Ramos (cell line): ENCODE measurements at regions not wholly inside any gene's neighbourhood (a gene's known extent, or its start where the extent isn't known, plus 50 kb on each side); places are given as distances from the start of the nearest gene placed in this dataset.
"Not testable (repeated sequence)": the region's sequence is repeated elsewhere in the genome, so short reads cannot be mapped to it uniquely, and the experiment has no call there.

Experiments used
- in situ Hi-C: fragments of 300-500 bp; cut with MboI; formaldehyde crosslinking; loops from one replicate; pipeline ENCODE4 v1.14.3; 2022; ENCODE audit warnings: low sequenced_read_pairs; ENCODE audit not compliant: unreplicated experiment

DNA sequence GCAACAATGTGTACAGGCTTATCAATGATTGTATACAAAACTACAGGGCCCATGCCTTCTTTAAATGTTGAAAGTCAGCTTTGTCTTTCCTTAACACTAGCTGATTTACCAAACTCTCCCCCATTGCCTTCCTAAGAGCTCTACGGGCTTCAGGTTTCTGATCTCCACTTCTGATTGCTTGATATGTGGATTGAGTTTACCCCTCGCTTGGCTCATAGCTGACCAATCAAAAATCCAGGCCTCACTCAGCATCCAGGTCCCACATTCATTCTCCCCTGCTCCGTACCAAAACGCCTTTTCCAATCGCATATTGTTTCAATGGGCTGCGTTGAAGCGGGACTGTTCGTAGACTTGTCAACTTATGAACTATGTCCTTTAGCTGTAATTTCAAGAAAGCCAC is 195.1 kb upstream of the TOX3 start:
- in situ Hi-C loops: no loop called here

DNA sequence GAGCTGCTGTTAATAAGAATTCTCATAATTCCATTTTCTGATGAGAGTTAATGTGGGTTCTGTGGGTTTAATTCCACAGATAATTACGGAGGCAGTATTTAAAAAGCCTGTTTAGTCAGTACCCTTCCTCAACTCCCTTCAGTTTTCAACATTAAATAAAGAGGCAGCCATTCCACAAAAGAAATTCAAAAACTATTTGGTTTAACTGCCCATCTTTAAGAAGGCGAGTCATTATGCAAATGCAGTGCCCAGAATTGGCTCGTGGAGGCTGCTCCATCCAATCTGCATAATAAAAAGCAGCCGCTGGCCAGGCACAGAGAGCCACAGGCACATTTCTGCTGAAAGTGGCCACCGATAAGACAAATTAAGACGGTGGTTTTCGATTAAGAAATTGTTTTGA is 194.4 kb upstream of the TOX3 start:
- in situ Hi-C loops: no loop called here

- in situ Hi-C loops: no loop called here
Measured at GRCh38 chr16:52740766-52741165, 193.8 kb upstream of the TOX3 start.

DNA sequence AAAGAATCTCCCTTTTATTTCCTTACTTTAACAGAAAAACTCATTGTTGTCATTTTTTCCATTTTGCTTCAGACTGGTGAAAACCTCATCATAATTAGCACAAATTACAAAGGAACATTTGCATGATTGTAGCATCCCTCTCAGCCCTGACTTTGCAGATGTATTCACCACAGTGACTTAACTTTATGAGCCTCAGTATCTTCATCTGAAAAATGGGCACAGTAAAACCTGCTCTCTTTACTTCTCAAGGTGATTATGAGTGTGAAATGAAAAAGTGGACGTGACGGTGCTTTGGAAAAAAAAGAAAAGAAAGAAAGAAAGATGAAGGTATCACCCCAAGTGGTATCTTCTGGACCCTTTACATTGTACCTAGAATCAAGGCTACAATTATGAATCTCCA is 193.4 kb upstream of the TOX3 start:
- in situ Hi-C loops: no loop called here

DNA sequence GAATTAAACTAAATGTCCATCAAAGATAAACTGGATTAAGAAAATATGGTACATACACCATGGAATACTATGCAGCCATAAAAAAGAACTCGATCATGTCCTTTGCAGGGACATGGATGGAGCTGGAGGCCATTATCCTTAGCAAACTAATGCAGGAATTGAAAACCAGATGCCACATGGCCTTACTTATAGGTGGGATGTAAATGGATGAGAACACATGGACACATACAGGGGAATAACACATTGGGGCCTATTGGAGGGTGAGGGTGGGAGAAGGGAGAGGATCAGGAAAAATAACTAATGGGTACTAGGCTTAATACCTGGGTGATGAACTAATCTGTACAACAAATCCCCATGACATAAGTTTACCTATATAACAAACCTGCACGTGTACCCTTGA is 192.0 kb upstream of the TOX3 start:
- in situ Hi-C loops: not testable (repeated sequence)

- in situ Hi-C loops: no loop called here
Measured at GRCh38 chr16:52731219-52731875, 184.4 kb upstream of the TOX3 start.

DNA sequence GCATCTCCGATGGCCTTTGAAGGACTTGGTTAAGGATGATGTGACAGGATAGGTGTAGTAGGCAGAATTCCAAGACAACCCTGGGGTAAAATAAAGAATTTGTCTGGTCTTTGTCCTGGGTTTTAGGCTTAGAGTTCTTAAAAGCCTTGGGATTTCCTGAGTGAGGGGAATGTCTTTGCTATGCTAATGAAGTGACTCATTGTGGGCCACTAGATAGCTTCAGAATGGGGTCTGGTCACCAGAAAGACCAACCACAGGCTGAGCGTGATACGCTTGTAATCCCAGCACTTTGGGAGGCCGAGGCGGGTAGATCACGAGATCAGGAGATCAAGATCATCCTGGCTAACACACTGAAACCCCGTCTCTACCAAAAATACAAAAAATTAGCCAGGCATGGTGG is 182.8 kb upstream of the TOX3 start:
- in situ Hi-C loops: no loop called here

DNA sequence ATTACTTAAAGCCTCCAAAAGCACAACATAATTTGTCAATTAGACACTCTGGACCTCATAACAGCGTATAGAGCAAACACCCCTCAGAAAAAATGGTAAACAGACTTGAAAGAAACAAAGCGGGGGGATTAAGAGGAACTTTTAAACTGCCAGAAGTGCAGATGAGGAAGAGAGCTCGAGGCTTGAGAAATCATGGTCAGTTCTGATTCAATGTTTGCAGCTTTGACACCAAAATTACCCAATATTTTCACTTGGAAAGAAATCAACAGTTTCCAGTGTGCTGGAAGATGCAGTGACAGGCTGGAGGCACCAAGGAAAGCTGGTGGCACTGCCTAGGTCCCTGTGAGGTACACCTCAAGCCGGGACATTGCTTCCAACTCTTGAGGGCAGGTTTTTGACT is 180.9 kb upstream of the TOX3 start:
- in situ Hi-C loops: no loop called here

- in situ Hi-C loops: no loop called here
Measured at GRCh38 chr16:52727441-52727840, 180.5 kb upstream of the TOX3 start.

DNA sequence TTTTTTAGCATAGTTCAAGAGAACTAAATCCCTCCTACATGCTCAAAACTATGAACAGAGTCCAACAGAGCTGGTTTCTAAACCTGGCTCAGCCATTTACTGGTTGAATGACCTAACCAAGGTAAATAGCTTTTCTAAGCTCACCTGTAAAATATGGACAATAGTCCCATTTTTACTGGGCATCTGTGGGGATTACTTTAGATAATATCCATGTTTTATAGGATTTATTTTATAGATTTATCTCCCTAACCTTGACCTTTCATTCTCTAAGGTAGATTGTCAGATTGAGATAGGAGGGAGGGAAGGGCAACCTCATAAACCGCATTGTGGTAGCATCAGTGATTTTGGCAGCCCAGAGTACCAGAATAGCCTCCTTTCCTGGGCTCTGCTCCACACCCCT is 178.5 kb upstream of the TOX3 start:
- in situ Hi-C loops: no loop called here

DNA sequence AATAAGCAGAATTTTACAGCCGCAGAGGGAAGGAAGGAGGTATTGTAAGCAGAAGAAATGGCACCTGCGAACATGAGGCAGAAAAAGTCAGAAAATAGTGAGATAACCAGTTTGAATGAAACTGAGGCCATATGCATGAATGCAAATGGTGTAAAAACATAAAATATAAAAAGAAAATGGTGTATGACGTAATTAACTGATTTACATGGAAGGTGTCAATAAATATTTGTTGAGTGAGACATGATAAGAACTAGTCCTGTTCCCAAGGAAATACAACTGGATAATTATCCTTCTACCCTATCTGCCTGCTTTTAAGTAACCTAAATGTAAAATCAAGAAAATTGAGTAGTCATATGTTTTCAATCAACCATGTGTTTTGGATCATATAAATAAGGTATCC is 178.1 kb upstream of the TOX3 start:
- in situ Hi-C loops: no loop called here

- in situ Hi-C loops: no loop called here
Measured at GRCh38 chr16:52721331-52721730, 174.4 kb upstream of the TOX3 start.

GRCh38 chr16:52718046-52718445 is 171.1 kb upstream of the TOX3 start:
- in situ Hi-C loops: no loop called here

GRCh38 chr16:52713740-52714139 is 166.8 kb upstream of the TOX3 start:
- in situ Hi-C loops: no loop called here

- in situ Hi-C loops: no loop called here
Measured at GRCh38 chr16:52709306-52709705, 162.4 kb upstream of the TOX3 start.

GRCh38 chr16:52708476-52708875 is 161.5 kb upstream of the TOX3 start:
- in situ Hi-C loops: no loop called here

DNA sequence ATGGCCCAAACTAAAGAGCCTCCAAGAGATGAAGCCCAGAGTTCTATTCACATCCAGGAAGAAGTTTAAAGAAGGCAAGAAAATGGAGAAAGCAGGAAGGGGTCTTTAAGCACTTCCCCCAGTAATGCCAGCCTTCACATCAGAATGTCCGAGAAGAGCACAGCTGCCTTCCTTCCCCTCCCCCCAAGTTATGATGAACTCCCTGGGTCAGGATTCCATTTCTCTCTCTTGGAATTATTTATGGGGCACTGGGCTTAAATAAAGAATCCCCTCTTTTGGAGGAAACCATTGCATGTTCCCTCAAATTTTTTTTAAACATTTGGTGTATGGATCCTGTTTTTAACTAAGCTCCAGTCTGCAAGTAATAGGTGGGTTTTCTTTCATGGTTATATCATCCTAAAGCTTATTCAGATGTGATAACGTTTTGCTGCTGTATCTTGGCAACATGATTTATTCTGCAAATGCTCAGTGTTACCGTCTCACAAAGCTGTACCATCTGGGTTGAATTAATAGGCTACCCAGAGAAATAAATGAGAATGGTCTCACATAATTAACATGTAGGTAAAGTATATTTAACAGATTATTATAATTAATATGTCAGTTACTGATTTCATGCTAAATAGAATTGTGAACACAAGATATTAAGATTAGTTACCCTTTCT is 160.9 kb upstream of the TOX3 start:
- in situ Hi-C loops: no loop called here

- in situ Hi-C loops: no loop called here
Measured at GRCh38 chr16:52705122-52705521, 158.2 kb upstream of the TOX3 start.

DNA sequence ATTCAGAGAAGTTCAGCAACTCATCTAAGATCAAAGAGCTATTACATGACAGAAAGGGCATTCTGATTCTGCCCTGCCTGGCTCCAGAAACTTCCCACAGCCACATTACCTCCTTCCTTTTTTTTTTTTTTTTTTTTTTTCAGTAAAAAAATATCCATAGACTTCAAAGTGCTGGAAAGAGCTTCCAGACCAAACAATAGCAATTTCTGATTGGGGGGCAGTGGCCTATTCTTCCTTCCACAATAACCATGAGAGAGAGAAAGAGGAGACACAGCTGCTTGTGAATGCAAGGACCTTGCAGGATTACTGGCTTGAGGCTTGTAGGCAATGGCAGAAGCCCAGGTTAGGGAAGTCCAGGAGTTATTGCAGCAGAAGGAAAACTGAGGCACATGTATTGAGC is 151.0 kb upstream of the TOX3 start:
- in situ Hi-C loops: no loop called here

GRCh38 chr16:52696126-52696525 is 149.2 kb upstream of the TOX3 start:
- in situ Hi-C loops: no loop called here

DNA sequence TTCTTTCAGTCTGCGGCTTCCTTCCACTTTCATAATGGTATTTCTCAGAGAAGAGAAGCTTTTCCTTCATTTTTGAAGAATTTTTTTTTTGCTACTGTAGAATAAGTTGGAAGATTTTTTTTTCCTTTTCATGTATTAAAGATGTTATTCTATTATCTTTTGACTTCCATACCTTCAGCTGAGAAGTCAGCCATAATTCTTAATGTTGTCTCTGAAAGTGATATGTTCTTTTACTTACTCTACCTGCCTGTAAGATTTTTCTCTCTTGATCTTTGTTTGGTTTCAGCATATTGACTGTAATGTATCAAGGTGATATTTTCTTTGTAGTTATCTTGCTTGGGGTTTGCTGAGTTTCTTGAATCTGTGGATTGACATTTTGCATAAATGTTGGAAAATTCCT is 143.5 kb upstream of the TOX3 start:
- in situ Hi-C loops: no loop called here

- in situ Hi-C loops: no loop called here
Measured at GRCh38 chr16:52680993-52681392, 134.1 kb upstream of the TOX3 start.
